ENCODE measurements at regions not wholly inside any gene's neighbourhood (a gene's known extent, or its start where the extent isn't known, plus 50 kb on each side); places are given as distances from the start of the nearest gene placed in this dataset.
"Not testable (repeated sequence)": the region's sequence is repeated elsewhere in the genome, so short reads cannot be mapped to it uniquely, and the experiment has no call there.

DNA sequence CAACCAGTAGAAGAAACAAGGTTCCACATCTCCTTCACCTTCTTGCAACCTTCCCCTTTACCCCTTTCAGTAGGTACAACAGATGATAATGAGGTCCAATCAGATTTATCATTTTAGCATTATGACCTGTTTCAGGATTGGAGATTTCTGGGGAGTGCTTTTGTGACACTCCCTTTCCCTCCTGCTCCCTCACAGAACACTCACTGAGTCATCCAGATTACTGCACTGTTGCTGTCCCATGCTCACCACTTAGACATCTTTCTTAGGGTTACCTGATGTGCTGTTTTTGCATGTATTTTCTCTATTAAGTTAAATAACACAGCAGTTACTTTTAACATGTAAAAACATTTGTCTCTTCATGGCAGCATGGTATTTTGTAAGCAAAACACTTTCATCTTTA is 118.5 kb downstream of the MFSD1 start:
- no peaks in the 10 kb centered on the region for H3K27me3 ChIP-seq (ENCODE audit: control insufficient read depth in 1 of 2, insufficient read depth in 2 of 2, low read length in 2 of 2)

DNA sequence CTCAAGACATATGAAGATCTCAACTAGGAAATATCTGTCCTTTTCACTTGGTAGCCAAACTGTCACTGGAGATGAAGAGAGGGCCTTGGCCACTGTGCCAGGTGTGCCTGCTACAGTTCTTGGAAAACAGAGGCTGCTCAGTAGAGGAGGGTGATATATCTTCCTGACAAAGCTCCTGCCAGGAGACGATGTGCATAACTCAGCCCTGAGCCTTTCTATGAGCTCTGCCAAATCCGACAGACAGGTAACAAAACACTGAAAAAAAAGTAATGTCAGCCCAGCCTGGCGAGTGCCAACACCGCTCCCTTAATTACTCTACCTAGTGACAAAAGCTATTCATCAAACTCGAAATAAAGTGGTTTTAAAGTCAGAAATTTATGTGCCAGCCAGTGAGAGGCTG is 123.2 kb downstream of the MFSD1 start:
- H3K27me3 ChIP-seq (ENCODE audit: control insufficient read depth in 1 of 2, insufficient read depth in 2 of 2, low read length in 2 of 2) = no peaks in the 10 kb centered on the region
- no peaks in the 10 kb centered on the region for H3K9me3 ChIP-seq (ENCODE audit: control insufficient read depth in 1 of 2, low read length in 2 of 2)
- H3K4me1 ChIP-seq (ENCODE audit: control insufficient read depth in 1 of 2, insufficient read depth in 2 of 2, low read length in 2 of 2) = no peaks in the 10 kb centered on the region
- no peak overlapping the region for H3K4me3 ChIP-seq (ENCODE audit: low read depth in 1 of 2, low read length in 2 of 2)
- no peak overlapping the region for H3K9ac ChIP-seq (ENCODE audit: low read depth in 1 of 2, low read length in 2 of 2)
- no peaks in the 10 kb centered on the region for H3K36me3 ChIP-seq (ENCODE audit: control insufficient read depth in 1 of 2, insufficient read depth in 2 of 2, low read length in 2 of 2)
- H3K27ac ChIP-seq (ENCODE audit: low read depth, low read length) = no peak overlapping the region

More for the DNA sequence above, 118.5 kb downstream of the MFSD1 start:
- no peak overlapping the region for H3K9ac ChIP-seq (ENCODE audit: low read depth in 1 of 2, low read length in 2 of 2)
- no peak overlapping the region for H3K4me3 ChIP-seq (ENCODE audit: low read depth in 1 of 2, low read length in 2 of 2)
- H3K9me3 ChIP-seq (ENCODE audit: control insufficient read depth in 1 of 2, low read length in 2 of 2) = no peaks in the 10 kb centered on the region
- no peaks in the 10 kb centered on the region for H3K36me3 ChIP-seq (ENCODE audit: control insufficient read depth in 1 of 2, insufficient read depth in 2 of 2, low read length in 2 of 2)
- H3K4me1 ChIP-seq (ENCODE audit: control insufficient read depth in 1 of 2, insufficient read depth in 2 of 2, low read length in 2 of 2) = no peaks in the 10 kb centered on the region
- H3K27ac ChIP-seq (ENCODE audit: low read depth, low read length) = no peak overlapping the region

DNA sequence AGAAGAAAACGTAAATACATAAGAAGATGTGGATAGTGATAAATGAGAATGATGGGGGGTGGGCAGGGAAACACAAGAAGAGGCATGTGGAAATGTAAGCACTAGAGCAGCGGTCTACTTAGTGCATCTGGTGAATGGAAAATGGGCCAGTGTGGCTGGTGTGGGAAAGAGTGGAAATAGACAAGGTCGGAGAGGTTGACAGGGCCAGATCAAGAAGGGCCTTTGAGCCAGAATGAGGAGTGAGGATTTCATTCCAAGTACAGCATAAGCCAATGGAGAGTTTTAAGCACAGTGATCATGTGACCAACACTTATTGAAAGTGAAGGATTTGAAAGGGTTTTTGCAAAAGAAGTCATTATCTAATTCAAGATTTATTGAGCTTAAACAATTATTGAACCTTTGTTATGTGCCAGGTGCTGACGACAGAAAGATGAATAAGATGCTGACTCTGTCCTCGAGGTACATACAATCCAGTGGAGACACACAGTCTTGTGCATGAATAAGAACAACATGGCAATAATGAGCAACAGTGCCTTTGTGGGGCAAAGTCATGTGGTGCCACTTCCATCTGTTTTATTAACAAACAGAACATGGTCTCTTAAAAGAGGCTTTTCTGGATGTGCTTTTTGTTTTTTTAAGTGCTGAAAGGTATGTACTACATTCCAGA is 124.1 kb downstream of the MFSD1 start:
- H3K36me3 ChIP-seq (ENCODE audit: control insufficient read depth in 1 of 2, insufficient read depth in 2 of 2, low read length in 2 of 2) = no peaks in the 10 kb centered on the region
- H3K4me1 ChIP-seq (ENCODE audit: control insufficient read depth in 1 of 2, insufficient read depth in 2 of 2, low read length in 2 of 2) = no peaks in the 10 kb centered on the region
- no peak overlapping the region for H3K27ac ChIP-seq (ENCODE audit: low read depth, low read length)
- H3K9ac ChIP-seq (ENCODE audit: low read depth in 1 of 2, low read length in 2 of 2) = no peak overlapping the region
- H3K4me3 ChIP-seq (ENCODE audit: low read depth in 1 of 2, low read length in 2 of 2) = no peak overlapping the region
- no peaks in the 10 kb centered on the region for H3K27me3 ChIP-seq (ENCODE audit: control insufficient read depth in 1 of 2, insufficient read depth in 2 of 2, low read length in 2 of 2)
- no peaks in the 10 kb centered on the region for H3K9me3 ChIP-seq (ENCODE audit: control insufficient read depth in 1 of 2, low read length in 2 of 2)

DNA sequence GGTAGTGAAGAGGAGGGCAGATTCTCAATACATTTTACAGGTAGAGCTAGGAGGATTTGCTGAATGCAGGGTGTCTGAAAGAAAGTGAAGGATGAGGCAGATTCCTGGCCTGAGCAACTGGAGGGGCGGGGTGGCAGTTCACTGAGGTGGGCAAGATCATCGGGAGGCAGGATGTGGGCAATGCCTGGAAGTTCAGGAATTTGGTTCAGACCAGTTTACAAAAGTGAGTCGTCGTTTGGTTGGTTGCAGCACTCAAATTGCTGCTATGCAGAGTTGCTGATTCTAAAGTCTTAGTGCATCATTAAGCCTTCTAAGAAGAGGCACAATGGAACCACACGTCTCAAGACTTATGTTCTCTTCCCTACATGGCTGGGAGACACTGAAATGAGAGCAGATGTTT is 134.0 kb downstream of the MFSD1 start:
- H3K9ac ChIP-seq (ENCODE audit: low read depth in 1 of 2, low read length in 2 of 2) = no peak overlapping the region
- H3K4me1 ChIP-seq (ENCODE audit: control insufficient read depth in 1 of 2, insufficient read depth in 2 of 2, low read length in 2 of 2) = no peaks in the 10 kb centered on the region
- H3K27me3 ChIP-seq (ENCODE audit: control insufficient read depth in 1 of 2, insufficient read depth in 2 of 2, low read length in 2 of 2) = no peaks in the 10 kb centered on the region
- no peaks in the 10 kb centered on the region for H3K36me3 ChIP-seq (ENCODE audit: control insufficient read depth in 1 of 2, insufficient read depth in 2 of 2, low read length in 2 of 2)
- H3K4me3 ChIP-seq (ENCODE audit: low read depth in 1 of 2, low read length in 2 of 2) = no peak overlapping the region
- H3K9me3 ChIP-seq (ENCODE audit: control insufficient read depth in 1 of 2, low read length in 2 of 2) = no peaks in the 10 kb centered on the region
- H3K27ac ChIP-seq (ENCODE audit: low read depth, low read length) = no peak overlapping the region

DNA sequence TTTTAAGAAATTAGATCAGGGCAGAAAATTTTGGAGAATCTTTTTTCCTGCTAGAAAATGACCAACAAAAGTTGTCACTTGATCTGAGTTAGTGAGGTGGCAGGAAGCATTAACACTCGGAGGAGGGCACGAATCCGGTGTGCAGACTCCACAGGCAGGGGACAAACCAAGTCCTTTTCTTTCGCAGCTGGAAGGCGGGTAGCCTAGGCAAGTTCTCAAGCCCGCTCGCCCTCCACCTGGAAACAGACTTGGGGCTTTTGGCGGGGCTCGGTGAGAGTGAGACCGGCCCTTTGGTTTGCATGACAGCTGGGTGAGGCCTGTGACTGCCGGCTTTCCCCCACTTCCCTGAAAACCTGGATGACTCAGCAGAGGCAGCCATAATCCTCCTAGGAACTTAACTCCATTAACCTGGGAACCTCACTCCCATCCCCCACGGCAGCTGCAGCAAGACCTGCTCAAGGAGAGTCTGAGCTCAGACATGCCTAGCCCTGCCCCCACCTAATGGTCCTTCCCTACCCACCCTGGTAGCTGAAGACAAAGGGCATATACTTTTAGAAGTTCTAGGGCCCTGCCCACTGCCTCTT is 134.8 kb downstream of the MFSD1 start:
- Histone ChIP-seq H3K9me3 (ENCODE audit: control insufficient read depth in 1 of 2, low read length in 2 of 2) (no peaks in the 10 kb centered on the region), H3K4me3 (ENCODE audit: low read depth in 1 of 2, low read length in 2 of 2) (no peak overlapping the region), H3K27me3 (ENCODE audit: control insufficient read depth in 1 of 2, insufficient read depth in 2 of 2, low read length in 2 of 2) (no peaks in the 10 kb centered on the region), H3K36me3 (ENCODE audit: control insufficient read depth in 1 of 2, insufficient read depth in 2 of 2, low read length in 2 of 2) (no peaks in the 10 kb centered on the region), H3K4me1 (ENCODE audit: control insufficient read depth in 1 of 2, insufficient read depth in 2 of 2, low read length in 2 of 2) (no peaks in the 10 kb centered on the region), H3K9ac (ENCODE audit: low read depth in 1 of 2, low read length in 2 of 2) (no peak overlapping the region), H3K27ac (ENCODE audit: low read depth, low read length) (no peak overlapping the region)

DNA sequence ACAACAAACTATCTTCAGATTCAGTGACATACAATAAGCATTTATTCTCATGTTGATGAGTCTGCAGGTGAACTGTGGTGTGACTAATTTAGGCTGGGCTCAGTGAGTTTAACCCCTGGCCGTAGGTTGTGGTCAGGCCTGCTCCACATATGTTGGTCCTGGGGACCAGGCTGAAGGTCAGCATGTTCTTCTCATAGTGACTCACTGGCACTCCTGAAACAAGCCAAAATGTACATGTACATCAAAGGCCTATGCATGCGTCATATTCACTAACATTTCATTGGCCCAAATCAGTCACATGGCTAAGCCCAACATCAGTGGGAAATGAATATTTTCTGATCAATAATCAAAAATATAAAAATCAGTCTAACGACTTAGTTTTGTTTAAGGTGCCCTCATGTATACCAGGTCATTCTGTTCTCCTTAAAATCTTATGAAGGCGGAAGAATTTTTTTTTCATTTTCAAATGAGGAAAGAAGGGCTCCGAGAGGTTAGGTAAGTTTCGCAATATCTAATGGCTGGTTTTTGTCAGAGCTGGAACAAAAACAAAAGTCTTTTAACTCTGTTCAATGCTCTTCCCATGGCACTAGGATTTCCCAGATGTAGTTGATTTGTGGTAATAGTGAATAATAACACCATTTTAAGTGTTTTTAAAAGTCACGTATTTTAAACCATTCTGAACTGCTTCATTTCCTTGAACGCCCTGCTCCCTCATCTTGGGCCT is 148.5 kb downstream of the MFSD1 start:
- Histone ChIP-seq H3K27ac (ENCODE audit: low read depth, low read length) (no peak overlapping the region), H3K9me3 (ENCODE audit: control insufficient read depth in 1 of 2, low read length in 2 of 2) (no peaks in the 10 kb centered on the region), H3K27me3 (ENCODE audit: control insufficient read depth in 1 of 2, insufficient read depth in 2 of 2, low read length in 2 of 2) (no peaks in the 10 kb centered on the region), H3K36me3 (ENCODE audit: control insufficient read depth in 1 of 2, insufficient read depth in 2 of 2, low read length in 2 of 2) (no peaks in the 10 kb centered on the region), H3K9ac (ENCODE audit: low read depth in 1 of 2, low read length in 2 of 2) (no peak overlapping the region), H3K4me3 (ENCODE audit: low read depth in 1 of 2, low read length in 2 of 2) (no peak overlapping the region), H3K4me1 (ENCODE audit: control insufficient read depth in 1 of 2, insufficient read depth in 2 of 2, low read length in 2 of 2) (no peaks in the 10 kb centered on the region)

DNA sequence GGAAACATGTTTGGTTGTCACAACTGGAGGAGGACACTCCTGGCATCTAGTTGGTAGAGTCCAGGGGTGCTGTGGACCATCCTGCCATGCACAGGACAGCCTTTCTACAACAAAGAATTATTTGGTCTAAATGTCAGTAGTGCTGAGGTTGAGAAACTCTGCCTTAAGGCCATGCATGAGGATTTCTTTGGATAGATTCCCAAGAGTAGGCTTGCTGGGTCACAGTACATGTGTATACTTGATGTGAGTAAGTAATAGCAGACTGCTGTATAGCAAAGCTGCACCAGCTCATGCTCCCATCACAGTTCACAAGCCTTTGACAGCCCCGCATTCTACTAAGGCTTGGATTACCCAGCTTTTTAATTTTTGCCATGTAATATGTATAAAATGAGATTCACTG is 151.3 kb downstream of the MFSD1 start:
- no peak overlapping the region for H3K27ac ChIP-seq (ENCODE audit: low read depth, low read length)
- no peak overlapping the region for H3K4me3 ChIP-seq (ENCODE audit: low read depth in 1 of 2, low read length in 2 of 2)
- H3K36me3 ChIP-seq (ENCODE audit: control insufficient read depth in 1 of 2, insufficient read depth in 2 of 2, low read length in 2 of 2) = no peaks in the 10 kb centered on the region
- H3K9me3 ChIP-seq (ENCODE audit: control insufficient read depth in 1 of 2, low read length in 2 of 2) = no peaks in the 10 kb centered on the region
- no peaks in the 10 kb centered on the region for H3K4me1 ChIP-seq (ENCODE audit: control insufficient read depth in 1 of 2, insufficient read depth in 2 of 2, low read length in 2 of 2)
- H3K27me3 ChIP-seq (ENCODE audit: control insufficient read depth in 1 of 2, insufficient read depth in 2 of 2, low read length in 2 of 2) = no peaks in the 10 kb centered on the region
- no peak overlapping the region for H3K9ac ChIP-seq (ENCODE audit: low read depth in 1 of 2, low read length in 2 of 2)

DNA sequence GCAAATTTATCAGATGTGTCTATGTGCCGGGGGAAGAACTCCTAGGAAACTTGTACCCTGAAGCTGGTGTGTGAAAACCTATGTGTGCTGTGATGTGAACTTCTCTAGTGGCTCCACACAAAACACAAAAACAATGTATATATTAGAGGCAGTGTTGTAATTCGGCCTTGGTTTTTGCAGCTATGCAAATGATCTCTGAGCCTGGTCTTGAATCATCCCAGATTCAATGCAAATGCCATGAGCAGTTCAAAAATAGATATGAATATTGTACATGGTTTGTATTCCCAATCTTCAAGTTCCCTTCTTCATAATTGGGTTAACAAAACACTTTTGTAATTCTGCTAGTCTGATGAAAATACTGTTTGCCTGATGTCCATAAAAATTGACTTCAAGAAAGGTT is 152.6 kb downstream of the MFSD1 start:
- H3K4me3 ChIP-seq (ENCODE audit: low read depth in 1 of 2, low read length in 2 of 2) = no peak overlapping the region
- H3K27me3 ChIP-seq (ENCODE audit: control insufficient read depth in 1 of 2, insufficient read depth in 2 of 2, low read length in 2 of 2) = no peaks in the 10 kb centered on the region
- no peaks in the 10 kb centered on the region for H3K4me1 ChIP-seq (ENCODE audit: control insufficient read depth in 1 of 2, insufficient read depth in 2 of 2, low read length in 2 of 2)
- no peak overlapping the region for H3K27ac ChIP-seq (ENCODE audit: low read depth, low read length)
- no peak overlapping the region for H3K9ac ChIP-seq (ENCODE audit: low read depth in 1 of 2, low read length in 2 of 2)
- H3K36me3 ChIP-seq (ENCODE audit: control insufficient read depth in 1 of 2, insufficient read depth in 2 of 2, low read length in 2 of 2) = no peaks in the 10 kb centered on the region
- H3K9me3 ChIP-seq (ENCODE audit: control insufficient read depth in 1 of 2, low read length in 2 of 2) = no peaks in the 10 kb centered on the region

DNA sequence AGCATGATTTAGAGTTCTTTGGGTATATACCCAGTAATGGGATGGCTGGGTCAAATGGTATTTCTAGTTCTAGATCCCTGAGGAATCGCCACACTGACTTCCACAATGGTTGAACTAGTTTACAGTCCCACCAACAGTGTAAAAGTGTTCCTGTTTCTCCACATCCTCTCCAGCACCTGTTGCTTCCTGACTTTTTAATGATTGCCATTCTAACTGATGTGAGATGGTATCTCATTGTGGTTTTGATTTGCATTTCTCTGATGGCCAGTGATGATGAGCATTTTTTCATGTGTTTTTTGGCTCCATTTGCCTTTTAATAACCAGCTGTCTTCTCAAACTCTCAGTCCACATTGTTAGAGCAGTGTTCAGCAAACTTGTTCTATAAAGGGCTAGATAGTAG is 155.9 kb downstream of the MFSD1 start:
- not testable (repeated sequence) for H3K9me3 ChIP-seq (ENCODE audit: control insufficient read depth in 1 of 2, low read length in 2 of 2); H3K36me3 ChIP-seq (ENCODE audit: control insufficient read depth in 1 of 2, insufficient read depth in 2 of 2, low read length in 2 of 2); H3K4me1 ChIP-seq (ENCODE audit: control insufficient read depth in 1 of 2, insufficient read depth in 2 of 2, low read length in 2 of 2); H3K4me3 ChIP-seq (ENCODE audit: low read depth in 1 of 2, low read length in 2 of 2); H3K9ac ChIP-seq (ENCODE audit: low read depth in 1 of 2, low read length in 2 of 2); H3K27me3 ChIP-seq (ENCODE audit: control insufficient read depth in 1 of 2, insufficient read depth in 2 of 2, low read length in 2 of 2); H3K27ac ChIP-seq (ENCODE audit: low read depth, low read length)

DNA sequence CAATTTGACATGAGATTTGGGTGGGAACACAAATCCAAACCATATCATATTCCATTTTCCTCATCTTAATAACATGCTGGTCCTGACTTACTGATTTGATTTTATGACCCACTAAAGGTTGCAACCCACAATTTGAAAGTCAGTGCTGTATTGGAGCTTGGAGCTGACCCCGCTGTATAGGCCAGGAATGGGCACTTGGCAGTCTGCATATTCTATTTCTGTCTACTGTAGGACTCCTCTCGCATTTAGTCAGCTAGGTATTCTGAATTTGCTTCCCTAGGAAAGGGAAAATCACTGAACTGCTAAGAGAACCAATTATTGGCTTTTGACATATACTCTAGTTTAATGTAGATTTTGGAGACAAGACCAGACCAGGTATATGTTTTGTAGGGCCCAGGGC is 157.0 kb downstream of the MFSD1 start:
- H3K36me3 ChIP-seq (ENCODE audit: control insufficient read depth in 1 of 2, insufficient read depth in 2 of 2, low read length in 2 of 2) = no peaks in the 10 kb centered on the region
- no peak overlapping the region for H3K27ac ChIP-seq (ENCODE audit: low read depth, low read length)
- no peaks in the 10 kb centered on the region for H3K9me3 ChIP-seq (ENCODE audit: control insufficient read depth in 1 of 2, low read length in 2 of 2)
- no peaks in the 10 kb centered on the region for H3K27me3 ChIP-seq (ENCODE audit: control insufficient read depth in 1 of 2, insufficient read depth in 2 of 2, low read length in 2 of 2)
- H3K9ac ChIP-seq (ENCODE audit: low read depth in 1 of 2, low read length in 2 of 2) = no peak overlapping the region
- no peak overlapping the region for H3K4me3 ChIP-seq (ENCODE audit: low read depth in 1 of 2, low read length in 2 of 2)
- H3K4me1 ChIP-seq (ENCODE audit: control insufficient read depth in 1 of 2, insufficient read depth in 2 of 2, low read length in 2 of 2) = no peaks in the 10 kb centered on the region
